ENCODE measurements at regions not wholly inside any gene's neighbourhood (a gene's known extent, or its start where the extent isn't known, plus 50 kb on each side); places are given as distances from the start of the nearest gene placed in this dataset.

GRCh38 chr5:96340357-96340756 lies 92.7 kb downstream of the PCSK1 start:
- no peak overlapping the region for H3K27ac ChIP-seq (ENCODE audit: low read depth)

GRCh38 chr5:96339862-96340261 lies 93.2 kb downstream of the PCSK1 start:
- Histone ChIP-seq H3K4me3 (ENCODE audit: low read depth, low read length) (no peak overlapping the region), H3K27ac (ENCODE audit: low read depth) (no peak overlapping the region), H3K36me3 (ENCODE audit: insufficient read depth) (no peaks in the 10 kb centered on the region), H3K4me1 (ENCODE audit: insufficient read depth) (no peaks in the 10 kb centered on the region)
- 76% methylated on average over 3 of the region's 3 CpGs for WGBS
- DNase-seq (ENCODE audit: extremely low spot score), result no peak

More at GRCh38 chr5:96340357-96340756, 92.7 kb downstream of the PCSK1 start:
- 60% methylated on average over 5 of the region's 5 CpGs for WGBS
- no peak for DNase-seq (ENCODE audit: extremely low spot score)
- Histone ChIP-seq H3K36me3 (ENCODE audit: insufficient read depth) (no peaks in the 10 kb centered on the region), H3K4me3 (ENCODE audit: low read depth, low read length) (no peak overlapping the region), H3K4me1 (ENCODE audit: insufficient read depth) (no peaks in the 10 kb centered on the region)

DNA sequence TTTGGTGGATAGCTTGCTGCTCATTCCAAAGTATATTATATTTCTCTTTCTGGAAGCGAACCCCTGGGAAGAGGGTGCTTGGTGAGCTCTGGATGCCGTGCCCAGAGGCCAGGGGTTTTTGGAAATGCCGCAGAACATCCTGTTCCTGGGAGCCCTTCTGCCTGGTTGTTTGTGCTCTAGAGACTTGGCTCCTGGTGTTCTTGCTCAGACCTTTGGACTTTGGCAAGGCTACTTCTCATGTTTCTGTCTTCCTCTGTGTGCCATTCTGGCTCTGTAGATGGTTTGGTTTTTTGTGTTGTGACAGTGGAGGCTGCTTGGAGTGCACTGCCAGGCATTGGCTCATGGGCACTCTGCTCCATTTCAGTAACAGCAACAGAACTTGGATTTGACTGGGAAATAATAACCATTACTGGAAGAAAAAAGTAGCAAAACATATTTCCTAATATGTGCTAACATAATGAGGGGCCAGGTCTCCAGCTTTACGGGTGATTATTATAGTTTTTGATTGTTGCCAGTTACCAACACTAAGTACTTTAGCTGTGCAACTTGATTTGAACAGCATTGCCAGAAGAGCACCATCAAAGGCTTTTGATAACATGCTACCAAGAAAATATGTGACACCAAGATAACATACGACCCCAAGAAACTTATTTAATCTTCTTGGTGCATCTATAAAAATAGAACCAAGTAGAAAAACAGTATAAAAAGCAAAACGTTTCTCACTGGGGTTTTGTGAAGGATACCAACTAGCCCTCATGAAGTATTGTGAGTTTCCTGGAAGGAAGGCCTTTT lies 94.2 kb downstream of the PCSK1 start:
- 54% methylated on average over 6 of the region's 6 CpGs for WGBS
- no peaks in the 10 kb centered on the region for H3K4me1 ChIP-seq (ENCODE audit: insufficient read depth)
- H3K4me3 ChIP-seq (ENCODE audit: low read depth, low read length), result no peak overlapping the region
- no peaks in the 10 kb centered on the region for H3K36me3 ChIP-seq (ENCODE audit: insufficient read depth)
- no peak overlapping the region for H3K27ac ChIP-seq (ENCODE audit: low read depth)
- DNase-seq (ENCODE audit: extremely low spot score), result no peak

GRCh38 chr5:96338091-96338490 lies 95.0 kb downstream of the PCSK1 start:
- no peaks in the 10 kb centered on the region for H3K36me3 ChIP-seq (ENCODE audit: insufficient read depth)
- no peaks in the 10 kb centered on the region for H3K4me1 ChIP-seq (ENCODE audit: insufficient read depth)
- H3K4me3 ChIP-seq (ENCODE audit: low read depth, low read length), result no peak overlapping the region
- 78% methylated on average over 2 of the region's 2 CpGs for WGBS
- no peak overlapping the region for H3K27ac ChIP-seq (ENCODE audit: low read depth)
- DNase-seq (ENCODE audit: extremely low spot score), result no peak

GRCh38 chr5:96337048-96337781 lies 95.8 kb downstream of the PCSK1 start:
- 71% methylated on average over 4 of the region's 4 CpGs for WGBS
- Histone ChIP-seq H3K4me1 (ENCODE audit: insufficient read depth) (no peaks in the 10 kb centered on the region), H3K36me3 (ENCODE audit: insufficient read depth) (no peaks in the 10 kb centered on the region), H3K27ac (ENCODE audit: low read depth) (no peak overlapping the region), H3K4me3 (ENCODE audit: low read depth, low read length) (no peak overlapping the region)
- DNase-seq (ENCODE audit: extremely low spot score), result no peak

DNA sequence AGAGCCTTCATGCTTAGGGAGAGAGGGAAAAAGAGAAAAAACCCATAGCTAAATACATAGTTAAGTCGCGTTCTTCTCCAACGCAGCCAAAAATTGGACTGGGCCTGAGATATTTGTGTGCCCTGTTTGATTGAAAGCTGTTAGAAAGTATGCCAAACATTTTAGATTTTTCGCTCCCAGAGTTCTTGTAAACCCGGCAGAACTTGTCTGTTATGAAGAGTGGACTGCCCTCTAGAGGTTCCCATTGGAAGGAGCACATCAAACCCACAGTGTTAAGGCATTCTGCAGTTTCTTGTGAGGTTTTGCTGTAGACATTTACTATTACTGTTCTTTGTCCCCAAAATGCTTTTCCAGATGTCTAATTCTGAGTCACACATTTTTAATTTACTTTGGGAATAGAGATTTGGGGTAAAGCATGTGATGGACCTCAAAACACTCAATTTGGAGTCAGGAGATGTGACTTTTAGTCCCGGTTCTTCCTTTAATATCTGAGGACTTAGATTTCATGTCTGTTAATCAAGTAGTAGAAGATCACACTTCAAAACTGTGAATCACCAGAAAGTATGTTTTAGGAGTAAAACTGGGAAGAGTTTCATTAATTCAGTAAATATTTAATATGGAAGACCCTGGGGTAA lies 96.6 kb downstream of the PCSK1 start:
- Histone ChIP-seq H3K4me3 (ENCODE audit: low read depth, low read length) (no peak overlapping the region), H3K36me3 (ENCODE audit: insufficient read depth) (no peaks in the 10 kb centered on the region), H3K4me1 (ENCODE audit: insufficient read depth) (no peaks in the 10 kb centered on the region), H3K27ac (ENCODE audit: low read depth) (no peak overlapping the region)
- 20% methylated on average over 6 of the region's 6 CpGs for WGBS
- DNase-seq (ENCODE audit: extremely low spot score), result peak; percentile 54

- H3K4me3 ChIP-seq (ENCODE audit: low read depth, low read length), result no peak overlapping the region
- H3K4me1 ChIP-seq (ENCODE audit: insufficient read depth), result no peaks in the 10 kb centered on the region
- WGBS, result 91% methylated on average over 2 of the region's 2 CpGs
- no peaks in the 10 kb centered on the region for H3K36me3 ChIP-seq (ENCODE audit: insufficient read depth)
- DNase-seq (ENCODE audit: extremely low spot score), result no peak
- no peak overlapping the region for H3K27ac ChIP-seq (ENCODE audit: low read depth)
Observed at GRCh38 chr5:96335873-96336272, 97.2 kb downstream of the PCSK1 start.

DNA sequence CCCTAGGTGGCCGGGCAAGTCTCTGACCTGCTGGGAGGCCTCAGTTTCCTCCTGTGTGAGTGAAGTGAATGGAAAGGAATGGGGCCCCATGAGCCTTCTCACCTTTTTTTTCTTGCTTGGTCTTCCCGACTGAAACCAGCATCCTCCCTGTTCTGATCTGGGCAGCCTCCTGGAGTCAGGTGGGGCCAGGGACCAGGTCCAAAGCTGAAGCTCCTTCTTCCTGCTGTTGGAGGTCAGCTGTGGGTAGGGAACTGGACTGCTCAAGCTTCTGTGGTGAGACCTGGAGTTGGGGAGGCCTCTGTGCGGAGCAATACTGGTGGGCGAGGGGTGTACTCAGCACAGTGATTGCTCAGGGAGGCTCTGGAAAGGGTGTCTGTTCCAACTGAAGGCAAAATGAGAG lies 99.7 kb downstream of the PCSK1 start:
- Histone ChIP-seq H3K36me3 (ENCODE audit: insufficient read depth) (no peaks in the 10 kb centered on the region), H3K4me1 (ENCODE audit: insufficient read depth) (no peaks in the 10 kb centered on the region), H3K27ac (ENCODE audit: low read depth) (no peak overlapping the region), H3K4me3 (ENCODE audit: low read depth, low read length) (no peak overlapping the region)
- no peak for DNase-seq (ENCODE audit: extremely low spot score)
- 84% methylated on average over 4 of the region's 4 CpGs for WGBS

GRCh38 chr5:96332535-96333366 lies 100.3 kb downstream of the PCSK1 start:
- no peak overlapping the region for H3K4me3 ChIP-seq (ENCODE audit: low read depth, low read length)
- no peaks in the 10 kb centered on the region for H3K4me1 ChIP-seq (ENCODE audit: insufficient read depth)
- WGBS, result 84% methylated on average over 14 of the region's 14 CpGs
- H3K36me3 ChIP-seq (ENCODE audit: insufficient read depth), result no peaks in the 10 kb centered on the region
- H3K27ac ChIP-seq (ENCODE audit: low read depth), result no peak overlapping the region
- no peak for DNase-seq (ENCODE audit: extremely low spot score)

DNA sequence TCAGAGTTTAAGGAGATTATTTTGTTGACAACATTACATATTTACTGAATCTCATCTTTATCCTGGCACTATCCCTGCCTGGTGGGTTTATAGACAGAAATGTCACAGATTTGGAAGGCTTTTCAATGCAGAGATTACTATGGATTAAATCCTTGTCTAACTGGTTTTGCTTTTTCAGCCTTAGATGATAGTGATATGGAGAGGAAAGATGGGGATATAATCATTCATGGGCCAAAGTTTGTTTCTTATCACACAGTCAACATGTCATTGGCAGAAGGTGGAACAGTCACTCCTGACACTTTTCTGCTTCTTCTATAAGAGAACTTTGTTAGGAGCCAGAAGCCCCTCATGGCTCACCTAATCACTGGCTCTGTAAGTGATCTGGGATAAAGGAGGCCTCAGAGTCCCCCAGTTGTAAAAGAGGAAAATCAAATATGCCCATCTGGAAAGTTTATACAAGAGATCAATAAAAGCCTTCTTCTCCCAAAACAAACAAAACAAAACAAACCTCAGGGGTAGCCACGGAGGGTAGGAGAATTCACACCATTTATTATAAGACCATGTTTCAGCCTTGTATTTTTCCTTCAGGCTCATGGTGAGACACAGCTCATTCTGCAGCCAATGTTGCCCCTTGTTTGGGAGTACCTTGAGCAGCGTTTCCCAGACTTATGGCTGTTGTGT lies 101.2 kb downstream of the PCSK1 start:
- WGBS, result 78% methylated on average over 2 of the region's 2 CpGs
- no peak for DNase-seq (ENCODE audit: extremely low spot score)
- H3K4me1 ChIP-seq (ENCODE audit: insufficient read depth), result no peaks in the 10 kb centered on the region
- no peaks in the 10 kb centered on the region for H3K36me3 ChIP-seq (ENCODE audit: insufficient read depth)
- no peak overlapping the region for H3K4me3 ChIP-seq (ENCODE audit: low read depth, low read length)
- no peak overlapping the region for H3K27ac ChIP-seq (ENCODE audit: low read depth)

DNA sequence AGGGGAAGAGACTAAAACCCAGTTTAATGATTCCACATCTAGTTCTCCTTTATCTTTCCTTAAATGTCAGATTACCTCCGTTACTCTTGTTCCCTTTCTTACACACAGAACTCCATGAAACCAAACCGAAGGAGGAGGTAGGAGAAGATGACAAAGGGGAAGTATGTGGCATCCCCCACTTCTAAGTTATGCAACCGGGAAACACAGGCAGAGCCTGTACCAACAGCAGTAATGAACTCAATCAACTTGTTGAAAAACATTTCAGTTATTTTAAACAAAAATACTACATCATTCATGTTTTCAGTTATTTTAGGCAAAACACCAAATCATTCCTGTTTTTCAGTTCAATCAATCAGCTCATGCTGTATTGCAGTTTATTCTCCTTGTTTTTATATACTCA lies 101.8 kb downstream of the PCSK1 start:
- Histone ChIP-seq H3K36me3 (ENCODE audit: insufficient read depth) (no peaks in the 10 kb centered on the region), H3K4me3 (ENCODE audit: low read depth, low read length) (no peak overlapping the region), H3K27ac (ENCODE audit: low read depth) (no peak overlapping the region), H3K4me1 (ENCODE audit: insufficient read depth) (no peaks in the 10 kb centered on the region)
- DNase-seq (ENCODE audit: extremely low spot score), result no peak
- WGBS, result 70% methylated on average over 3 of the region's 3 CpGs

DNA sequence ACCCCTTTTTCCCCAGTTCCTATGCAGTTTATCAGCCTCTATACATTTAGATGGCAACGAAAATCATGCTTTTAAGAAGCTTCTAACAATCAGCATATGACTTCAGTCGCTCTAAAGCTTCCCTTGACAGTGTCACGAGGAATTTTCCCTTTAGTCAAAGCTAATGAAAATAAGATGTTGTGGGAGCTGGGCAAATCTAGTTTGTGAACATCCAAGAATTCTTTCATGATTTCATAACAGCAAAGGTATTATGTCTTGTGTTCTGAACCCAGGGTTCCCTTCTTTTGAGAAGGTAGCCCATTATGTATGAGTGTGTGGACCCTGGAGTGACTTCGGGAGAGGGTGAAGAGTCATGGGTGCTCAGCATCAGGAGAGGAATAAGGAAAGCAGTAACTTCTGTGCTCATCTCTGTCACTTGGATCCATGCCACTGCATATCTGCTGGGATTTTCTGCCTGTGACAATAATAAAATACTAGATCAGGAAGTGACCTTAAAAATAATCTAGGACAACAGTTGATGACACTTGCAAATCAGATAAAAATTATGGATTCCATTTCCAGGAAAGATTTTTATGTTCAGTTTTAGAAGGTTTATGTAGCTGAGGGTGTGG lies 102.4 kb downstream of the PCSK1 start:
- no peak for DNase-seq (ENCODE audit: extremely low spot score)
- H3K36me3 ChIP-seq (ENCODE audit: insufficient read depth), result no peaks in the 10 kb centered on the region
- H3K4me3 ChIP-seq (ENCODE audit: low read depth, low read length), result no peak overlapping the region
- H3K4me1 ChIP-seq (ENCODE audit: insufficient read depth), result no peaks in the 10 kb centered on the region
- H3K27ac ChIP-seq (ENCODE audit: low read depth), result no peak overlapping the region
- WGBS, result 84% methylated on average over 4 of the region's 4 CpGs

Measured in urinary bladder (tissue), 3 donors.